ENCODE measurements at regions not wholly inside any gene's neighbourhood (a gene's known extent, or its start where the extent isn't known, plus 50 kb on each side); places are given as distances from the start of the nearest gene placed in this dataset.
"Not testable (repeated sequence)": the region's sequence is repeated elsewhere in the genome, so short reads cannot be mapped to it uniquely, and the experiment has no call there.

DNA sequence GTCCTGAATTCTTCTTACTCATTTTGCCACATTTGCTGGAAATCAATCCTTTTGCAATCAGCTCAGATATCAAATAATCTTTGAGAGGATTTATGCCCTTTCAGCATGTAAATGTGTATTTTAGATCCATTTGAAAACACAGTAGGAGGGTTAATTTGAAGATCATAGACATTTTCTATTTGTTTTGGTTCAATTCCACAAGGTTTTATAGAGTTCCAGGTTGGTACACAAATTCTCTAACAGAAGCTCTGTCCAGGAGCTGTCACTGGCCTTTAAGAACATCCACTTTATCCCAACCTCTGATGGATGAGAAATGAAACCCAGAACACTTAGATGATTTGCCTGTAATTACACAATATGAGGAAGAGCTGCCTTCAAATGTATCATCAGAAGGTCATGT, 157.3 kb upstream of the CHAC2 start:
- DNase-seq (ENCODE audit: low spot score) = peak; percentile 19
- in situ Hi-C loops (cut with HindIII; ENCODE audit: low sequenced_read_pairs) = no loop called here

DNA sequence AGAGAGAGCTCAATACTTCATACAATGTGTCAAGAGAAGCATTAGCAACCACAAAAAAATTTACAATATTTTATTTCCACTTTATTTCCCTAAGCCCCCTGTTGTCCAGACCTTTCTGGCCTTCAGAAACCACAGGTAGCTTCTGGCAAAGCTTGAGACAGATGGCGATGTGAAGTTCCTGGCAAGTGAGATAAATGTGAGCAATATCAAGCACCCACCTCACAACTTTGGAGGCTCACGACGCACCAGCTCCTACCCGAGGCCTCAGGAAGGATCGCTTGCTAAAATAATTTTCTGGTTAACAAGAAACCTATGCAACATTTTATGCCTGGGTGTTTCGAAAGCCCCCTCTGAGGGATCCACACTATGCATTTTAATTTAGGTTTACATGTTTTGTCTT, 158.1 kb upstream of the CHAC2 start:
- in situ Hi-C loops (cut with HindIII; ENCODE audit: low sequenced_read_pairs) = no loop called here
- peak; percentile 80 for DNase-seq (ENCODE audit: low spot score)

DNA sequence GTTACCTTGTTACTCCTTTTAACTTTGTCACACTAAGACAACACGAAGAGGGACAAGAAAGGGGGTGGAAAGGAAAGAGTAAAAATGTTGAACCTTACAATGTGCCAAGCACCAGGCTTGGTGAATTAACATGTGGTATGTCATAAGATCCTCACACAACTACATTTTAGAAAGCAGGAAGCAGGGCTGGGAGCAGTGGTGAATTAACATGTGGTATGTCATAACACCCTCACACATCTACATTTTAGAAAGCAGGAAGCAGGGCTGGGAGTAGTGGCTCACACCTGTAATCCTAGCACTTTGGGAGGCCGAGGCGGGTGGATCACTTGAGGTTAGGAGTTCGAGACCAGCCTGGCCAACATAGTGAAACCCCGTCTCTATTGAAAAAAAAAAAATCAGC, 159.3 kb upstream of the CHAC2 start:
- no peak for DNase-seq (ENCODE audit: low spot score)
- in situ Hi-C loops (cut with HindIII; ENCODE audit: low sequenced_read_pairs) = no loop called here

DNA sequence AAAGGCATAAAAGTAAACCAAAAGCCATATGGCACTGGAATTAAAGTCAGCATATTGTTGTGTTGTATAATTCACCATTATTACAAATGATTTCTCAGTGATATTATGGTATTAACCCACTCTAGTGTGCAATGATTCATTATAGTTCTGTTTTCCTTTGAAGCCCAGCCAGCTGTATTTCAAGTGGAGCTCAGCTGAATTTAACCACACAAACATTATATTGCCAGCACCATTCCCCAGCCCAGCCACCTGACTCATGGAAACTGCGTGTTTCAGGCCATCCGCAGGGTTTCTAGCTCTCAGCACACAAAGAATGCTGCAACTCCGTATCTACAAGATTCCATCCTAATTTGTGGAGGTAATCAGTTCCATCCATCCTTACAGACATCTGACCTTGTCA, 166.8 kb upstream of the CHAC2 start:
- in situ Hi-C loops (cut with HindIII; ENCODE audit: low sequenced_read_pairs) = no loop called here

DNA sequence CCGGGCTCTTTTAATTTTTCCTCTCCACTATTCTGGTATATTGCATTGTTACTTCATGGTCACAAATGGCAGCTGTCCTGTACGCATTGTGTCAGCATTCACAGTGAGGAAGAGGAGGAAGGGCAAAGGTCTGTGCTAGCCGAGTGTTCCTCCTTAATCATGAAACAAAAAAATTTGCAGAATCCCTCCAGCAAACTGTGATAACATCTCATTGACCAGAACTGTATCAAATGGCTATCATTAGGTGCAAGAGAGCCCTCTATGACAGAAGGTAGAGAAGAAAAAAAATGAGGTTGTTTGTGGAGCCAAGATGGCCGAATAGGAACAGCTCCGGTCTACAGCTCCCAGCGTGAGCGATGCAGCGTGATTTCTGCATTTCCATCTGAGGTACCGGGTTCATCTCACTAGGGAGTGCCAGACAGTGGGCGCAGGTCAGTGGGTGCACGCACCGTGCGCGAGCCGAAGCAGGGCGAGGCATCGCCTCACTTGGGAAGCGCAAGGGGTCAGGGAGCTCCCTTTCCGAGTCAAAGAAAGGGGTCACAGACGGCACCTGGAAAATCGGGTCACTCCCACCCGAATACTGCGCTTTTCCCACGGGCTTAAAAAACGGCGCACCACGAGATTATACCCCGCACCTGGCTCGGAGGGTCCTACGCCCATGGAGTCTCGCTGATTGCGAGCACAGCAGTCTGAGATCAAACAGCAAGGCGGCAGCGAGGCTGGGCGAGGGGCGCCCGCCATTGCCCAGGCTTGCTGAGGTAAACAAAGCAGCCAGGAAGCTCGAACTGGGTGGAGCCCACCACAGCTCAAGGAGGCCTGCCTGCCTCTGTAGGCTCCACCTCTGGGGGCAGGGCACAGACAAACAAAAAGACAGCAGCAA, 180.6 kb upstream of the CHAC2 start:
- in situ Hi-C loops (cut with HindIII; ENCODE audit: low sequenced_read_pairs); DNase-seq (ENCODE audit: low spot score): not testable (repeated sequence)

More for the DNA sequence above, 166.8 kb upstream of the CHAC2 start:
- no peak for DNase-seq (ENCODE audit: low spot score)

DNA sequence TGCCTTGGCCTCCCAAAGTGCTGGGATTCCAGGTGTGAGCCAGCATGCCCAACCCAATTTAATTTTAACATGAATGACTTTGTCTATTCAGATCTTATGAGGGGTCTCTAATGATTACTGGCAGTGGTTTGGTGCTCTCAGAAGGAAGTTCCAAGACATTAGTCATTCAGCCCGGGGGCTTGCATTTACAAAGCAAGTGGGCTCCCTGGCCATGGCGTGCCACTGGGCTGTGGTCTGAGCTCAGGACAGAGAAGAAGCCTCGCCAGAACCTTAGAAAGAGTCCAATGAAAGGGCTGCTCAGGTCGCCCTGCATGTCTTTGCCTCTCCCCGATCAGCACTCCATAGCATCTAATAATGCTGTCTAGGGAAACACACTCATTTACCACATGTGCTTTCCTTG, 182.6 kb upstream of the CHAC2 start:
- DNase-seq (ENCODE audit: low spot score) = no peak
- in situ Hi-C loops (cut with HindIII; ENCODE audit: low sequenced_read_pairs) = no loop called here

DNA sequence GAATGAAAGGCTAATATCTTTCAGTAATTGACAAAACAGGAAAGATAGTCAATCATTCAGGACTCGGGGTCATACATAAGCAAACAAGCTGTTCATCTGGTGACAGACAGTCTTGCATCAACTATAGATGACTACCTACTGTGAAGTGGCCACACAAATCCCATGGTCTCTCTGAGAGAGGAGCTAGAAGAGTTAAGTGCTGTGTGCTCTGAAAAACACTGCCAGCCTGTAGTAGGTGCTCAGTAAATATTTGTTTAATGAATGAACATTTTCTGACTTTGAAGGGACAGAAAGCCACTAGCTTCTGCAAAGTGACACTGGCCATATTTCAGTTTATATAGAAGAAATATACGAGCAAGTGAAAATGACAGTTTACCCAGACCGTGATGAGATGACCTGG, 184.0 kb upstream of the CHAC2 start:
- no peak for DNase-seq (ENCODE audit: low spot score)
- in situ Hi-C loops (cut with HindIII; ENCODE audit: low sequenced_read_pairs) = no loop called here

DNA sequence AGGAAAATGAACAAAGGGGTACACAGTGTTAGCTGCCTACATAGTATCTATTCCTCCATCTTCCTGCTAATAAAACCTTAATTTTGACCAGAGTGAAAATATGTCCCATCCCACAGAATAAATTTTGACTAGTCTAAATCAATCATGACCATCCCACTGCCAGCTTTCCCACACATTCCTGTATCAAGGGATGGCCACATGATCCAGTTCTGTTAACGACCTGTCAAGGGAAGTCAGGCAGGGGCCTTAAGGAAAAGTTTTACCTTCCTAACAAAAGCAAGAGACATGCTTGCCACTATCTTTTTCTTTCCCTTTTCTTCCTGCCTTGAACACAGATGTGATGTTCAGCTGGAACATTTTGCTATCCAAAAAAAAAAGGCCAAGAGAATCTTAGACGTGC, 185.0 kb upstream of the CHAC2 start:
- DNase-seq (ENCODE audit: low spot score) = no peak
- in situ Hi-C loops (cut with HindIII; ENCODE audit: low sequenced_read_pairs) = no loop called here

DNA sequence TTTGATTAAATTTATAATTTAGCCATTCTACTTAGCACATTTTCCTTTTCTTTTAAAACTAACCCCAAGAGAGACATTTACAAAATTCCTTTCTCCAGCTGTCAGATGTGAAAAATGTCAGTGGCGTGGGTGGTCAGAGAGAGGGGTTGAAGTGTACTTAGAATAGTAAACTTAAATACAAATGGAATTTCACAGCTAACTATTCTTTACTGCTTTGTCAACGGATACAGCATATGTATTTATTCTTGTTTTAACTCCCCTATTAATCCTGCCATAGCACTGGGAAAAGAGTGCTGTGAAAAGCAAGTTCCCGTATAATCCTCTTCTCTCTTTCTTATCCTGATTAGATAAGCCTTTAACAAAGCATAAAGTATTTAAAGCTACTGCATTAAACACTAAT, 191.4 kb upstream of the CHAC2 start:
- in situ Hi-C loops (cut with HindIII; ENCODE audit: low sequenced_read_pairs) = no loop called here
- no peak for DNase-seq (ENCODE audit: low spot score)

DNA sequence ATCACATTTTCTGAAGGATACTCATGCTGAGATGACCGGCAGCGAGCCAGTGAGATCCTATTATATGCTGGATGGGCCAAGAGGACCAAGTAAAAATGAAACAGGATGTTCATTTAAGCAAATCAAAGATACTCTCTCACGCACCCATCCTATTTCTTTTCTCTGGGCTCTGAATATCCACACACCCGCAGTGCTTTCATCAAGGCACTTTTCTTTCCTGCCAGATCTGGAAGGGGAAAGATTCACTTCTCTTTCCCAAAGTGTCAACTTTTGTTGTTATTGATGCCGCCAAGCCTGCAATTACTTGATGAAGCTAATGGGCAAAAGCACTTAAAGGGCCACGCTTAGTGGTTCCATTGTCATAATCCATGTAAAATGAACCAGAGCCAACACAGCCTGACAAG, 191.9 kb upstream of the CHAC2 start:
- in situ Hi-C loops (cut with HindIII; ENCODE audit: low sequenced_read_pairs) = no loop called here
- peak; percentile 21 for DNase-seq (ENCODE audit: low spot score)

DNA sequence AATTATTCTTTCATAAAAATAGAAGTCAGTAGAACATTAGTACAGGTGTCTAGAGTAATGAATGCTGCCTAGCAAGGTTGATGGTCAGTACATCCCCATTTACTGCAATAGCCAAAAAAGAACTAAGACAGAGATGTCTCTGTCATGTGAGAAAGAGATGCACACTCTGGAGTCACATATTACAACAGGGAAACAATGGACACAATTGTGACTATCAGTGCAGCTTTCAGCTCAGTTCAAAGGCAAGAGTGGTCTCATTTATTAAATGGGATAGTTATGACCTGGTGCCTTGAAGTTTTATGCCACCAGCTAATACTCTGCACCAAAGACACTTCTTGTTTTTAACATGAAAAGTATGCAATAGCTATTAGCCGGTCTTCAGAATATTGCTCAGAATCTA, 194.9 kb upstream of the CHAC2 start:
- no peak for DNase-seq (ENCODE audit: low spot score)
- in situ Hi-C loops (cut with HindIII; ENCODE audit: low sequenced_read_pairs) = no loop called here

DNA sequence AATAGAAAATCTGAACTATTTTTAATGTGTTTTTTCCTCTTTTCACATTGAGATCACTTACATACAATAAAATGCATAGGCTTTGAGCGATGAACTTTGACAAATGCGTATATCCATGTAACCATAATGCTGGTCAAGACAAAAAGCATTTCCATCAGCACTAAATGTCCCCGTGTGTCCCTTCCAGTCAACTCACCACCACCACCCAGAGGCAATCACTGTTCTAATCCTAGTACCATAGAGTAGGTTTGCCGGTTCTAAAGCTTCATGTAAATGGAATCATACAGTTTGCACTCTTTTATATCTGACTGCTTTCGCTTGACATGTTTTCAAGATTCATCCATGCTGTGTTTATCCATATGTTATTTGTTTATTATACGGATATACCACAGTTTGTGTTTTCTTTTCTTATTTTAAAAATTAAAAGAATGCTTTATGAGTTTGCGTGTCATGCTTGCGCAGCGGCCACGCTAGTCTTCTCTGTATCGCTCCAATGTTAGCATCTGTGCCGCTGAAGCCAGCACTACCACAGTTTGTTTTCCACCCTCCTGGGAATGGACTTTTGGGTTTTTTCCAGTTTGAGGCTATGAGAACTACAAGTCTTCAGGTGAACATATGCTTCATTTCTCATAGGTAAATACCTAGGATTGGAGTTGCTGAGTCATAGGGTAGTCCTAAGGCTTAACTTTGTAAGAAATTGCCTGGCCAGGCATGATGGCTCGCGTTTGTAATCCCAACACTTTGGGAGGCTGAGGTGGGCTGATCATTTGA, 197.5 kb upstream of the CHAC2 start:
- in situ Hi-C loops (cut with HindIII; ENCODE audit: low sequenced_read_pairs) = no loop called here
- DNase-seq (ENCODE audit: low spot score) = no peak

DNA sequence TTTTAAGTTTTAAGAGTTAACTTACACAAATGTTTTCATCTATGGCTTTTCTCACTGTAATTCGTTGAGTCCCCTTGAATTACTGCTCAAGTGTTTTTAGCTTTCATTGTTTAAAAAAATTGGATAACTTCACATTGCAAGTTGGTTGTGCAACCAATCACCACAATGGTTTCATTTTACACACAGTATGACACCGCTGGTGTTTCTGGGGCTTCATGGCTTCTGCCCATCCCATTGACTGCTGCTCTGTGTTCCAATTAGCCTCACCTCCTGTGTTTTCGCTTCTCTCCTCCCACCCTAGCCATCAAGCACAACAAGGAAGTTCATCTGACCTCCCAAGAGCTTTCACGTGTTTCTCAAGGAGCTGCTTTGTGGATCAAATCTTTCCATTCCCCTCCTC, 199.1 kb upstream of the CHAC2 start:
- no peak for DNase-seq (ENCODE audit: low spot score)
- in situ Hi-C loops (cut with HindIII; ENCODE audit: low sequenced_read_pairs) = no loop called here

DNA sequence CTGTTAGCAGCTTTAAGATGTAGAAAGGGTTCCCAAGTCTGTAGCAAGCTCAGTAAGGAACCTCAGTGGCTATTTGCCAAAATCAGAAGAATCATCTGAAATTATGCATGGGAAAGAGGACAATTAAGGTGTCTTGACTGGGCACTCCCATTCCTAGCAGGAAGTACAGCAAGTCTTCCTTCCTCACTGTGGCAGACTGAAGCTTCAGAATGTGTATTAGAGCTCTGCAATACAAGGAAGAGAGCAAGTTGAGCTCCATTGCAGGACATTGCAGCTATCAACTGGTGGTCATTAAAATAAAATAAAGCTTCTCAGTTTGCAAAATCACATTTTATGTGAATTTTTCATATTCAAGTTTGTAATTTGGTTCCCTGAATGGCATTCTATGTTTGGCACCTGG, 200.5 kb upstream of the CHAC2 start:
- in situ Hi-C loops (cut with HindIII; ENCODE audit: low sequenced_read_pairs) = no loop called here
- DNase-seq (ENCODE audit: low spot score) = no peak

DNA sequence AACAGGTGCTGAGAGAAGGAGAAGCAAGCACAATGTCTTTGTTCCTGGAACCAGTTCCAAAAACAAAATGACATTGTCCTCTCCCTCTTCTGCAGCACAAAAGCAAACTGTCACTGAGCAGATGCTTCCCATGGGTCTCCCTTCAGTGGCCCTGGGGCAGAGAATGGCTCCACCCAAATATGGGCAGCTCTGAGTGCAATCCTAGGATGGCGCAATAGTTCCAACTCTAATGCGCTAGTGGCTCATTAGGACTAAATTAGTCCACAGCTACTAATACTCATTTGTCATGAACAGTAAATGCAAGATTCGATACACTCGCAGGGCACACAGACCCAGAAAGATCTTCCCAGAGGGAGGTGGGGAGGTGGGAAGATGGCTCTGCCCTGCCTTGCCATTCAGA, 205.2 kb upstream of the CHAC2 start:
- DNase-seq (ENCODE audit: low spot score) = no peak
- in situ Hi-C loops (cut with HindIII; ENCODE audit: low sequenced_read_pairs) = no loop called here

DNA sequence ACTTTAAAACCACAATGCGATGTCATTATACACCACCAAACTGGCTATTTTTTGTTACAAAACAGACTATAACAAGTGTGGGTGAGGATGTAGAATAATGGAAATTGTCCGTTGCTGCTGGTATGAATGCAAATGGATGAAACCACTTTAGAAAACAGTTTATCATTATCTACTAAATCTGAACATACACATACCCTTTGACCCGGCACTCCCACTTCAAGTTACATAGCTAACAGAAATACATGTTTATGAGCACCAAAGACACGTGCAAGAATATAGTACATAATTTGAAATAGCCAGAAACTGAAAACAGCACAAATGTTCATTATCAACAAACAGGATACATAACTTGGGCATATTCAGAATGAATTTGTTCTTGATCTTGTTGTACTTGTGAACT, 206.4 kb upstream of the CHAC2 start:
- in situ Hi-C loops (cut with HindIII; ENCODE audit: low sequenced_read_pairs) = no loop called here
- no peak for DNase-seq (ENCODE audit: low spot score)

DNA sequence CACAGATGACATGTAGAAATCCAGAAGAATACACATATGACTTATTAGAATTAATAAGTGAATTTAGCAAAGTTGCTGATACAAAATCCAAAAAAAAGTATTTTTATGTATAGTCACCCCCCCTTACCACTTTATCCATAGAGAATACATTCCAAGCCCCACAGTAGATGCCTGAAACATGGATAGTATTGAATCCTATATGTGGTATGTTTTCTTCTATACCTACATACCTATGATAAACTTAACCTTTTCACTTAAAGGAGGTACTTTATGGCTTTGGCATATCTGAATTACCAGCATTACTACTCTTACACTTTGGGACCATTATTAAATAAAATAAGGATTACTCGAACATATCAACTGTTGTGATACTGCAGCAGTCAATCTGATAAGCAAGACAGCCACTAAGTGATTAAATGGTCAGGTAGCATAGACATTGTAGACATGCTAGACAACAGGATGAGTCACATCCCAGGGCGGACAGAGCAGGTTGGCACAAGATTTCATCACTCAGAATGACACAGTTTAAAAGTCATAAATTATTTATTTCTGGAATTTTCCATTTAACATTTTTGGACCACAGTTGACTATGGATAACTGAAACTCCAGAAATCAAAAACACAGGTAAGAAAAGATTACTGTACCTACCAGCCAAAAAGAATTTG, 208.2 kb upstream of the CHAC2 start:
- in situ Hi-C loops (cut with HindIII; ENCODE audit: low sequenced_read_pairs) = no loop called here

DNA sequence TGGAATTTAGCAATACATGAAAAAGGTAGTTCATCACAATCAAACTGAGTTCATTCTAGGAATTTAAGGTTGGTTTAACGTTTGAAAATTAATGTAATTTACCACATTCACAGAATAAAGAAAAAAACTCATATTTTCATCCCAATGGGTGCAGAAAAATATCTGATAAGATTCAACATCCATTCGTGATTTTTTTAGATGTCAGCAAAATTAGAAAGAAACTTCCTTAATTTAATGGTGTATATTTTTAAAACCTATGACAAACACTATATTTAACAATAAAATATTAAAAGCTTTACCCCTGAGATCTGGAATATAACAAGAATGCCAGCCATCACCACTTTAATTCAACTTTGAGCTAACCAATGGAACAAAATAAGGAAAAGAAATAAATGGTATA, 208.7 kb upstream of the CHAC2 start:
- in situ Hi-C loops (cut with HindIII; ENCODE audit: low sequenced_read_pairs) = no loop called here
- no peak for DNase-seq (ENCODE audit: low spot score)

More for the DNA sequence above, 208.2 kb upstream of the CHAC2 start:
- DNase-seq (ENCODE audit: low spot score) = no peak

DNA sequence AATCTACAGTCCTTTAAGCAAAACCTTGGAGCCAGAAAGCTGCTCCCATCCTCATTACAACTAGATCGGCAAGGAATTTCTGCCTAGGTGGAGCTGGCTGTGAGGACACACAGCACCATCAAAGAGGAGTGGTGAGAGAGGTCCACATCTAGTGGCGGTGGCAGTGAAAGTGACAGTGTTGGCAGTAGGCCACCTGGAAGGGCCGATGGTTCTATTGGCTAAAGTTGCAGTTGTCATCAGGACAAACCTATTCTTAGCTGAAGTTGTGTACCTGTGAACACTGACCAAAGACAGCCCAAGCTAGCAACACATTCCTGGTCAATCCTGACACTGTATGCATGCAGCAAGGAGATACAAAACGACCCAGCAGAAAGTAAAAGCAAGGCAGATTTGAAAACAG, 218.1 kb upstream of the CHAC2 start:
- DNase-seq (ENCODE audit: low spot score) = no peak
- in situ Hi-C loops (cut with HindIII; ENCODE audit: low sequenced_read_pairs) = no loop called here

DNA sequence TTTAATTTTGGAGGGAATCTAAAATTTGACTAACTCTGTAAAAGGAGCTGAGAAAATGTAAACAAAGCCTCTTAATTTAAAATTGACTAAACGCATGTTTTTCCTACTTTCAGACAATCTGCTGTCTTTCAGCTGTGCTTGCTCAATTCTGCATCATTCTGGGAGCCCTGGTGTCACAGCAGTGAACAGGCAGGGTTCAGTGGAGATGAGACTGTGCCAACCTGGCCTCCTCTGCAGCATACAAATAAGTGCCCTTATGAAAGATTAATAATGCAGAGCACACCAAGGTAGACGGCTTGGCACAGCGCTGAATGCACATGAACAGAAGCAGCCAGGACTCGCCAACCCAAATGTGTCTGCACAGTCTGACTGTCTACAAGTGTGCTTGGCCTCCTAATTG, 222.0 kb upstream of the CHAC2 start:
- in situ Hi-C loops (cut with HindIII; ENCODE audit: low sequenced_read_pairs) = no loop called here
- DNase-seq (ENCODE audit: low spot score) = peak; percentile 84

Data from G401 (cell line).